ENCODE measurements at regions not wholly inside any gene's neighbourhood (a gene's known extent, or its start where the extent isn't known, plus 50 kb on each side); places are given as distances from the start of the nearest gene placed in this dataset.

GRCh38 chr13:21938636-21939035 lies 267.8 kb downstream of the FGF9 start:
- 73 to 79% methylated on average over 7 of the region's 7 CpGs for WGBS, 2 donors
- DNase-seq: no peak
- intact Hi-C loops (cut with DNase I): no loop called here

GRCh38 chr13:21942061-21942460 lies 271.2 kb downstream of the FGF9 start:
- Histone ChIP-seq H3K9me3 (peaks cover 0 to 13% (median 3%) of the 10 kb centered on the region in 4 donors), H3K27me3 (no peaks in the 10 kb centered on the region), H3K36me3 (no peaks in the 10 kb centered on the region), H3K4me3 (no peak overlapping the region), H3K27ac (no peak overlapping the region), H3K4me1 (peaks cover 0 to 13% (median 6%) of the 10 kb centered on the region in 4 donors)
- WGBS, 2 donors: 85 to 90% methylated on average over 7 of the region's 7 CpGs
- no peak for DNase-seq
- intact Hi-C loops (cut with DNase I): no loop called here
- TF ChIP-seq EP300 (IDR thresholded peaks at IDR 0.05) (no peak), POLR2AphosphoS5 (IDR thresholded peaks at IDR 0.05) (no peak), POLR2A (IDR thresholded peaks at IDR 0.05) (no peak)
- TF ChIP-seq, protein P1, sequence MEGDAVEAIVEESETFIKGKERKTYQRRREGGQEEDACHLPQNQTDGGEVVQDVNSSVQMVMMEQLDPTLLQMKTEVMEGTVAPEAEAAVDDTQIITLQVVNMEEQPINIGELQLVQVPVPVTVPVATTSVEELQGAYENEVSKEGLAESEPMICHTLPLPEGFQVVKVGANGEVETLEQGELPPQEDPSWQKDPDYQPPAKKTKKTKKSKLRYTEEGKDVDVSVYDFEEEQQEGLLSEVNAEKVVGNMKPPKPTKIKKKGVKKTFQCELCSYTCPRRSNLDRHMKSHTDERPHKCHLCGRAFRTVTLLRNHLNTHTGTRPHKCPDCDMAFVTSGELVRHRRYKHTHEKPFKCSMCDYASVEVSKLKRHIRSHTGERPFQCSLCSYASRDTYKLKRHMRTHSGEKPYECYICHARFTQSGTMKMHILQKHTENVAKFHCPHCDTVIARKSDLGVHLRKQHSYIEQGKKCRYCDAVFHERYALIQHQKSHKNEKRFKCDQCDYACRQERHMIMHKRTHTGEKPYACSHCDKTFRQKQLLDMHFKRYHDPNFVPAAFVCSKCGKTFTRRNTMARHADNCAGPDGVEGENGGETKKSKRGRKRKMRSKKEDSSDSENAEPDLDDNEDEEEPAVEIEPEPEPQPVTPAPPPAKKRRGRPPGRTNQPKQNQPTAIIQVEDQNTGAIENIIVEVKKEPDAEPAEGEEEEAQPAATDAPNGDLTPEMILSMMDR (IDR thresholded peaks at IDR 0.05): no peak

More at GRCh38 chr13:21938636-21939035, 267.8 kb downstream of the FGF9 start:
- H3K9me3 ChIP-seq: peaks cover 0 to 3% (median 0%) of the 10 kb centered on the region in 4 donors
- no peak overlapping the region for H3K4me3 ChIP-seq
- TF ChIP-seq POLR2AphosphoS5 (IDR thresholded peaks at IDR 0.05) (no peak), POLR2A (IDR thresholded peaks at IDR 0.05) (no peak), EP300 (IDR thresholded peaks at IDR 0.05) (no peak)
- TF ChIP-seq, protein P1 (IDR thresholded peaks at IDR 0.05): no peak
- no peaks in the 10 kb centered on the region for H3K36me3 ChIP-seq
- no peak overlapping the region for H3K27ac ChIP-seq
- H3K4me1 ChIP-seq: peaks cover 0 to 13% (median 6%) of the 10 kb centered on the region in 4 donors
- H3K27me3 ChIP-seq: no peaks in the 10 kb centered on the region

GRCh38 chr13:21944610-21945009 lies 273.7 kb downstream of the FGF9 start:
- Histone ChIP-seq H3K4me3 (no peak overlapping the region), H3K27ac (no peak overlapping the region), H3K27me3 (no peaks in the 10 kb centered on the region), H3K9me3 (peaks cover 0 to 13% (median 3%) of the 10 kb centered on the region in 4 donors), H3K4me1 (no peaks in the 10 kb centered on the region), H3K36me3 (no peaks in the 10 kb centered on the region)
- TF ChIP-seq, protein P1 (IDR thresholded peaks at IDR 0.05): no peak
- TF ChIP-seq POLR2A (IDR thresholded peaks at IDR 0.05) (no peak), EP300 (IDR thresholded peaks at IDR 0.05) (no peak), POLR2AphosphoS5 (IDR thresholded peaks at IDR 0.05) (no peak)
- intact Hi-C loops (cut with DNase I): no loop called here
- DNase-seq: no peak

DNA sequence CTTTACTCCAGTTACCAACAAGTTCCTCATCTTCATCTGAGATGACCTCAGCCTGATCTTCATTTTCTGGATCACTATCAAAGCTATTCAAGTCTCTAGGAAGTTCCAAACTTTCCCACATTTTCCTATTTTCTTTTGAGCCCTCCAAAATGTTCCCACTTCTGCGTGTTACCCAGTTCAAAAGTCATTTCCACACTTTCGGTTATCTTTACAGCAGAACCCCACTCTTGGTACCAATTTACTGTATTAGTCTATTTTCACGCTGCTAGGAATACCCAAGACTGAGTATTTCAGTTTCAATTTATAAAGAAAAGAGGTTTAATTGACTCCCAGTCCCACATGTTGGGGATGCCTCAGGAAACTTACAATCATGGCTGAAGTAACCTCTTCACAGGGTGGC lies 274.3 kb downstream of the FGF9 start:
- peaks cover 0 to 13% (median 3%) of the 10 kb centered on the region in 4 donors for H3K9me3 ChIP-seq
- no peaks in the 10 kb centered on the region for H3K4me1 ChIP-seq
- 89 to 94% methylated on average over 3 of the region's 3 CpGs for WGBS, 2 donors
- DNase-seq: no peak
- TF ChIP-seq POLR2AphosphoS5 (IDR thresholded peaks at IDR 0.05) (no peak), POLR2A (IDR thresholded peaks at IDR 0.05) (no peak), EP300 (IDR thresholded peaks at IDR 0.05) (no peak)
- TF ChIP-seq, protein P1 (IDR thresholded peaks at IDR 0.05): no peak
- H3K27ac ChIP-seq: no peak overlapping the region
- H3K27me3 ChIP-seq: no peaks in the 10 kb centered on the region
- H3K36me3 ChIP-seq: no peaks in the 10 kb centered on the region
- intact Hi-C loops (cut with DNase I): no loop called here
- no peak overlapping the region for H3K4me3 ChIP-seq

DNA sequence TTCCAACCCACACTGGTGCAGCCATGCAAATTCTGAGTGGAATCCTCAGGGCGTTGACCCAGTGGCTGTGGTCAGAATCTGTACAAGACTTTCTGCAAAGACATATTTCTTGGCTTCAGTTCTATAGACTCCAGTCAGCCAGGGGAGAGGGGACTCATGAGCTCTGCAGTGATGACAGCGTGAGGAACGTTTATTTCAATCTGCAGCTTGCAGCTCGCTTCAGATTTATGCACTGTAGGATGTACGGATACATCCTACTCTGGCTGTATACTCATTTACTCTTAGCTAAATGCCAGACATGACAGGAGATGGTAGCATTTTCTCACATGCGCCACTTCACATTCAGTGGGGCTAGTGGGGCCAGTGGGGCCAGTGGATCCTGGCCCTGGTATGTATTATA lies 276.1 kb downstream of the FGF9 start:
- H3K27me3 ChIP-seq: no peaks in the 10 kb centered on the region
- H3K27ac ChIP-seq: no peak overlapping the region
- H3K4me3 ChIP-seq: no peak overlapping the region
- H3K36me3 ChIP-seq: no peaks in the 10 kb centered on the region
- 93 to 95% methylated on average over 6 of the region's 6 CpGs for WGBS, 2 donors
- DNase-seq: no peak
- no peak for TF ChIP-seq EP300 (IDR thresholded peaks at IDR 0.05)
- TF ChIP-seq, protein P1 (IDR thresholded peaks at IDR 0.05): no peak
- no peak for TF ChIP-seq POLR2A (IDR thresholded peaks at IDR 0.05)
- intact Hi-C loops (cut with DNase I): no loop called here
- H3K4me1 ChIP-seq: no peaks in the 10 kb centered on the region
- peaks cover 0 to 13% (median 3%) of the 10 kb centered on the region in 4 donors for H3K9me3 ChIP-seq
